GM12874 (cell line): ENCODE measurements at regions not wholly inside any gene's neighbourhood (a gene's known extent, or its start where the extent isn't known, plus 50 kb on each side); places are given as distances from the start of the nearest gene placed in this dataset.

Experiments
- CTCF ChIP-seq: IDR thresholded peaks from 2 replicates; pipeline ENCODE4 v1.5.1; 2011; ENCODE audit warnings: low read depth, mild to moderate bottlenecking, control low read depth, low read length, moderate library complexity; ENCODE audit not compliant: insufficient read depth

GRCh38 chr12:13326076-13326475, 129.6 kb downstream of the EMP1 start:
- TF ChIP-seq CTCF = no peak

GRCh38 chr12:13318231-13319015, 121.9 kb downstream of the EMP1 start:
- TF ChIP-seq CTCF = no peak

- no peak for TF ChIP-seq CTCF
Observed at GRCh38 chr12:13316587-13317246, 120.2 kb downstream of the EMP1 start.

GRCh38 chr12:13313886-13314285, 117.4 kb downstream of the EMP1 start:
- TF ChIP-seq CTCF = no peak

- no peak for TF ChIP-seq CTCF
Observed at GRCh38 chr12:13311551-13311950, 115.0 kb downstream of the EMP1 start.

- no peak for TF ChIP-seq CTCF
Observed at GRCh38 chr12:13307143-13307816, 110.8 kb downstream of the EMP1 start.

- no peak for TF ChIP-seq CTCF
Observed at GRCh38 chr12:13304924-13305323, 108.4 kb downstream of the EMP1 start.
